ENCODE measurements at regions not wholly inside any gene's neighbourhood (a gene's known extent, or its start where the extent isn't known, plus 50 kb on each side); places are given as distances from the start of the nearest gene placed in this dataset.

DNA sequence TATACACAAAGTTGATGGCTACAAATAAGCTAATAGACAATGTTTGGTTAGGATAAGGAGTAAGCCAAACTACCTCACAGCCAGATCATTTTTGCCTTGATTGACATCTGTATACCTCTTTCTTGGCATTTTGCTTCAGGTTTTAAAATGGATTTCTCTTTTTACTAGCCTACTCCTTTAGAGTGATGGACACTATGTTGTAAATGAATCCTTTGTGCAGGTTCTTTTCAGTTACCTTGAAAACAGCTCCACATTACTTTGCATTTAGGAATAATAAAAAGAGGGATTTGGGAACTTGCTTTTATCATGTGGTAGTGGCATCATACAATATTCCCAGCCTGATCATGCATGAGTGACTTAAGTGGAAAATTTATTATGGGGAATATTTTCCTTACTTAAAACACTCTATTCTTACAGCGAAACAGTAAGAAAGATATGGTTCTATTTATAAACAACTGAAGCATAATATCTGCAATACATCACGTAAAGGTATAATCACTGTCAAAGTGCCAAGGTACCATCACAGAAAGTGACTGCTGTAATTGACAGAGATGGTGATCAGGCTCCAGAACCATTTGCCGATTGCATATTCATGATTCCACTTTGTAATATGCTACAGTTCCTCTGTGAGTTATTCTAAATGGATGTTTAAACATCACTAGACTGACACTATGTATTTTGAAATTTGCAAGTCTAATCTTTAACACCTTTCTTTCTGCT, 327.0 kb downstream of the DMRTA1 start:
- no peaks in the 10 kb centered on the region for H3F3A ChIP-seq (ENCODE audit: control insufficient read depth, insufficient read depth)
- no peaks in the 10 kb centered on the region for H3K36me3 ChIP-seq (ENCODE audit: control insufficient read depth, low read length)
- no peaks in the 10 kb centered on the region for H3K9me3 ChIP-seq (ENCODE audit: control insufficient read depth, insufficient read depth, low read length)
- H4K20me1 ChIP-seq (ENCODE audit: control insufficient read depth, insufficient read depth, low read depth, low read length): no peaks in the 10 kb centered on the region
- H3K27ac ChIP-seq (ENCODE audit: low read depth, low read length): no peak overlapping the region
- no peaks in the 10 kb centered on the region for H3K27me3 ChIP-seq (ENCODE audit: control insufficient read depth, low read length)
- H3K79me2 ChIP-seq (ENCODE audit: control insufficient read depth, low read length): no peaks in the 10 kb centered on the region
- H3K4me2 ChIP-seq (ENCODE audit: low read length): no peak overlapping the region
- no peaks in the 10 kb centered on the region for H3K9me2 ChIP-seq (replicated peaks; ENCODE audit: control insufficient read depth, low read length)
- H3K4me3 ChIP-seq (ENCODE audit: low read length): no peak overlapping the region
- H3K4me1 ChIP-seq (ENCODE audit: control insufficient read depth, low read length): no peaks in the 10 kb centered on the region
- TF ChIP-seq, protein P1, sequence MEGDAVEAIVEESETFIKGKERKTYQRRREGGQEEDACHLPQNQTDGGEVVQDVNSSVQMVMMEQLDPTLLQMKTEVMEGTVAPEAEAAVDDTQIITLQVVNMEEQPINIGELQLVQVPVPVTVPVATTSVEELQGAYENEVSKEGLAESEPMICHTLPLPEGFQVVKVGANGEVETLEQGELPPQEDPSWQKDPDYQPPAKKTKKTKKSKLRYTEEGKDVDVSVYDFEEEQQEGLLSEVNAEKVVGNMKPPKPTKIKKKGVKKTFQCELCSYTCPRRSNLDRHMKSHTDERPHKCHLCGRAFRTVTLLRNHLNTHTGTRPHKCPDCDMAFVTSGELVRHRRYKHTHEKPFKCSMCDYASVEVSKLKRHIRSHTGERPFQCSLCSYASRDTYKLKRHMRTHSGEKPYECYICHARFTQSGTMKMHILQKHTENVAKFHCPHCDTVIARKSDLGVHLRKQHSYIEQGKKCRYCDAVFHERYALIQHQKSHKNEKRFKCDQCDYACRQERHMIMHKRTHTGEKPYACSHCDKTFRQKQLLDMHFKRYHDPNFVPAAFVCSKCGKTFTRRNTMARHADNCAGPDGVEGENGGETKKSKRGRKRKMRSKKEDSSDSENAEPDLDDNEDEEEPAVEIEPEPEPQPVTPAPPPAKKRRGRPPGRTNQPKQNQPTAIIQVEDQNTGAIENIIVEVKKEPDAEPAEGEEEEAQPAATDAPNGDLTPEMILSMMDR (IDR thresholded peaks at IDR 0.05; ENCODE audit: low read depth, low read length, poor library complexity, severe bottlenecking): no peak
- no peak for TF ChIP-seq EZH2phosphoT487 (IDR thresholded peaks at IDR 0.05; ENCODE audit: borderline replicate concordance, low read length)

DNA sequence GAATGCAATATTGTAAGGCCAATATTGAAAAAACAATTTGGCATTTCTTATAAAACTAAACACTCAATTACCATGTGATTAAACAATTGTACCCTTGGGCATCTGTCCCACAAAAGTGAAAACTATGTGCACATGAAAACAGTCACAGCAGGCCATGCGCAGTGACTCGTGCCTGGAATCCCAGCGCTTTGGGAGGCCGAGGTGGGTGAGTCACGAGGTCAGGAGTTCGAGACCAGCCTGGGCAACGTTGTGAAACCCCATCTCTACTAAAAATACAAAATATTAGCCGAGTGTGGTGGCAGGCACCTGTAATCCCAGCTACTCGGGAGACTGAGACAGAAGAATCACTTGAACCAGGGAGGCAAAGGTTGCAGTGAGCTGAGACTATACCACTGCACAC, 343.7 kb downstream of the DMRTA1 start:
- no peaks in the 10 kb centered on the region for H3K9me2 ChIP-seq (replicated peaks; ENCODE audit: control insufficient read depth, low read length)
- no peaks in the 10 kb centered on the region for H3K27me3 ChIP-seq (ENCODE audit: control insufficient read depth, low read length)
- no peaks in the 10 kb centered on the region for H4K20me1 ChIP-seq (ENCODE audit: control insufficient read depth, insufficient read depth, low read depth, low read length)
- no peaks in the 10 kb centered on the region for H3K36me3 ChIP-seq (ENCODE audit: control insufficient read depth, low read length)
- no peaks in the 10 kb centered on the region for H3K79me2 ChIP-seq (ENCODE audit: control insufficient read depth, low read length)
- TF ChIP-seq EZH2phosphoT487 (IDR thresholded peaks at IDR 0.05; ENCODE audit: borderline replicate concordance, low read length): no peak
- TF ChIP-seq, protein P1 (IDR thresholded peaks at IDR 0.05; ENCODE audit: low read depth, low read length, poor library complexity, severe bottlenecking): no peak
- no peak overlapping the region for H3K4me2 ChIP-seq (ENCODE audit: low read length)
- no peaks in the 10 kb centered on the region for H3F3A ChIP-seq (ENCODE audit: control insufficient read depth, insufficient read depth)
- no peaks in the 10 kb centered on the region for H3K9me3 ChIP-seq (ENCODE audit: control insufficient read depth, insufficient read depth, low read length)
- no peaks in the 10 kb centered on the region for H3K4me1 ChIP-seq (ENCODE audit: control insufficient read depth, low read length)
- H3K27ac ChIP-seq (ENCODE audit: low read depth, low read length): no peak overlapping the region
- no peak overlapping the region for H3K4me3 ChIP-seq (ENCODE audit: low read length)

DNA sequence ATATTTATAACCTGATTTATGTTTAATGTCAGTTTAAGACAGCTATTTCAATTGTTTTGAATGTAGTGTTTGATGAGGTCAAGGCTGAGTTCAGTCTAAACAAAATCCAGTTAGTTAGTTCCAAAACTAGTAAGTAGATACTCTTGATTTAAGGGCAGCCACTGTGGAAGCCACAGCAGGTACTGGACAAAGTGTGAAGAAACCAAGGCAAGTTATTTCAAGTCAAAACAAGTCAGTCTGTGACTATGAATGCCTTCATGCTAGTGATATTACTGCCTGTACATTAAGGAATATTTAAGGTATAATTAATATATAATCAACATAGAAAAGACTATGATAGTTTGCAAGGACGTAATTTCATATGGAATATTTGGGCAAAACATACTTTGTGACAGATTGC, 362.3 kb downstream of the DMRTA1 start:
- Histone ChIP-seq H3F3A (ENCODE audit: control insufficient read depth, insufficient read depth) (no peaks in the 10 kb centered on the region), H3K9me2 (replicated peaks; ENCODE audit: control insufficient read depth, low read length) (no peaks in the 10 kb centered on the region), H4K20me1 (ENCODE audit: control insufficient read depth, insufficient read depth, low read depth, low read length) (no peaks in the 10 kb centered on the region), H3K9me3 (ENCODE audit: control insufficient read depth, insufficient read depth, low read length) (no peaks in the 10 kb centered on the region), H3K4me2 (ENCODE audit: low read length) (no peak overlapping the region), H3K4me3 (ENCODE audit: low read length) (no peak overlapping the region), H3K4me1 (ENCODE audit: control insufficient read depth, low read length) (no peaks in the 10 kb centered on the region), H3K27ac (ENCODE audit: low read depth, low read length) (no peak overlapping the region), H3K36me3 (ENCODE audit: control insufficient read depth, low read length) (no peaks in the 10 kb centered on the region), H3K27me3 (ENCODE audit: control insufficient read depth, low read length) (no peaks in the 10 kb centered on the region), H3K79me2 (ENCODE audit: control insufficient read depth, low read length) (no peaks in the 10 kb centered on the region)
- TF ChIP-seq, protein P1 (IDR thresholded peaks at IDR 0.05; ENCODE audit: low read depth, low read length, poor library complexity, severe bottlenecking): no peak
- TF ChIP-seq EZH2phosphoT487 (IDR thresholded peaks at IDR 0.05; ENCODE audit: borderline replicate concordance, low read length): no peak

Data from DOHH2 (cell line).